Duodenal mucosa (tissue), 2 donors: ENCODE measurements at regions not wholly inside any gene's neighbourhood (a gene's known extent, or its start where the extent isn't known, plus 50 kb on each side); places are given as distances from the start of the nearest gene placed in this dataset.

Source experiments
- H3K27ac ChIP-seq: one replicate; pipeline ENCODE4 v1.7.0; 2013; ENCODE audit warnings: low read depth, low read length
- H3K27me3 ChIP-seq, 2 donors: one replicate each; pipeline ENCODE4 v1.7.0; 2013; ENCODE audit warnings: low read length in 2 of 2, control low read depth in 1 of 2; ENCODE audit not compliant: insufficient read depth in 2 of 2, control insufficient read depth in 1 of 2
- H3K36me3 ChIP-seq, 2 donors: one replicate each; pipeline ENCODE4 v1.7.0; 2013; ENCODE audit warnings: low read length in 2 of 2, control low read depth in 1 of 2; ENCODE audit not compliant: insufficient read depth in 2 of 2, control insufficient read depth in 1 of 2
- H3K4me1 ChIP-seq, 2 donors: one replicate each; pipeline ENCODE4 v1.7.0; 2013; ENCODE audit warnings: low read length in 2 of 2, control low read depth in 1 of 2; ENCODE audit not compliant: insufficient read depth in 2 of 2, control insufficient read depth in 1 of 2
- H3K4me3 ChIP-seq, 2 donors: one replicate each; pipeline ENCODE4 v1.7.0; 2013; ENCODE audit warnings: low read length in 2 of 2, low read depth in 1 of 2
- H3K9ac ChIP-seq, 2 donors: one replicate each; pipeline ENCODE4 v1.7.0; 2013; ENCODE audit warnings: low read length in 2 of 2, low read depth in 1 of 2
- H3K9me3 ChIP-seq, 2 donors: one replicate each; pipeline ENCODE4 v1.7.0; 2013; ENCODE audit warnings: low read length in 2 of 2, control low read depth in 1 of 2; ENCODE audit not compliant: control insufficient read depth in 1 of 2

- no peak overlapping the region for H3K27ac ChIP-seq
- no peaks in the 10 kb centered on the region for H3K4me1 ChIP-seq
- H3K36me3 ChIP-seq: no peaks in the 10 kb centered on the region
- no peak overlapping the region for H3K9ac ChIP-seq
- no peaks in the 10 kb centered on the region for H3K27me3 ChIP-seq
- no peak overlapping the region for H3K4me3 ChIP-seq
- no peaks in the 10 kb centered on the region for H3K9me3 ChIP-seq
Measured at GRCh38 chr6:151699719-151700118, 107.8 kb upstream of the ESR1 start.

- no peak overlapping the region for H3K27ac ChIP-seq
Measured at GRCh38 chr6:151701911-151702562, 105.4 kb upstream of the ESR1 start.

GRCh38 chr6:151702851-151703658 is 104.4 kb upstream of the ESR1 start:
- no peak overlapping the region for H3K4me3 ChIP-seq
- H3K4me1 ChIP-seq: no peaks in the 10 kb centered on the region
- H3K36me3 ChIP-seq: no peaks in the 10 kb centered on the region
- H3K27ac ChIP-seq: no peak overlapping the region
- H3K9me3 ChIP-seq: no peaks in the 10 kb centered on the region
- H3K9ac ChIP-seq: no peak overlapping the region
- no peaks in the 10 kb centered on the region for H3K27me3 ChIP-seq

More at GRCh38 chr6:151701911-151702562, 105.4 kb upstream of the ESR1 start:
- Histone ChIP-seq H3K4me3 (no peak overlapping the region), H3K36me3 (no peaks in the 10 kb centered on the region), H3K9me3 (no peaks in the 10 kb centered on the region), H3K27me3 (no peaks in the 10 kb centered on the region), H3K9ac (no peak overlapping the region), H3K4me1 (no peaks in the 10 kb centered on the region)

GRCh38 chr6:151704383-151704782 is 103.1 kb upstream of the ESR1 start:
- Histone ChIP-seq H3K27ac (no peak overlapping the region), H3K36me3 (no peaks in the 10 kb centered on the region), H3K4me3 (no peak overlapping the region), H3K9ac (no peak overlapping the region), H3K9me3 (no peaks in the 10 kb centered on the region), H3K27me3 (no peaks in the 10 kb centered on the region), H3K4me1 (no peaks in the 10 kb centered on the region)

GRCh38 chr6:151705993-151706733 is 101.3 kb upstream of the ESR1 start:
- no peaks in the 10 kb centered on the region for H3K27me3 ChIP-seq
- H3K4me3 ChIP-seq: no peak overlapping the region
- no peak overlapping the region for H3K27ac ChIP-seq
- H3K4me1 ChIP-seq: no peaks in the 10 kb centered on the region
- no peaks in the 10 kb centered on the region for H3K36me3 ChIP-seq
- H3K9me3 ChIP-seq: no peaks in the 10 kb centered on the region
- H3K9ac ChIP-seq: no peak overlapping the region

DNA sequence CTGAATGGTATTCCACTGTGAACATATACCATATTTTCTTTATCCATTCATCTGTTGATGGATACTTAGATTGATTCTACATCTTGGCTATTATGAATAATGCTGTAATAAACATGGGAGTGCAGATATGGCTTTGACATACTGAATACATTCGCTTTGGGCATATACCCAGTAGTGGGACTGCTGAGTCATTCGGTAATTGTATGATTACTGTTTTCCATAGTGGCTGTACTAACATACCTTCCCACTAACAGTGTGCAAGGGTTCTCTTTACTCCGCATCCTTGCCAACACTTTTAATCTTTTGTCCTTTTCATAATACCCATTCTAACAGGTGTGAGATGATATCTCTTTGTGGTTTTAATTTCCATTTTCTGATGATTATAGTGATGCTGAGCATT is 98.2 kb upstream of the ESR1 start:
- Histone ChIP-seq H3K9ac (no peak overlapping the region), H3K36me3 (no peaks in the 10 kb centered on the region), H3K27ac (no peak overlapping the region), H3K4me1 (no peaks in the 10 kb centered on the region), H3K9me3 (no peaks in the 10 kb centered on the region), H3K27me3 (no peaks in the 10 kb centered on the region), H3K4me3 (no peak overlapping the region)

DNA sequence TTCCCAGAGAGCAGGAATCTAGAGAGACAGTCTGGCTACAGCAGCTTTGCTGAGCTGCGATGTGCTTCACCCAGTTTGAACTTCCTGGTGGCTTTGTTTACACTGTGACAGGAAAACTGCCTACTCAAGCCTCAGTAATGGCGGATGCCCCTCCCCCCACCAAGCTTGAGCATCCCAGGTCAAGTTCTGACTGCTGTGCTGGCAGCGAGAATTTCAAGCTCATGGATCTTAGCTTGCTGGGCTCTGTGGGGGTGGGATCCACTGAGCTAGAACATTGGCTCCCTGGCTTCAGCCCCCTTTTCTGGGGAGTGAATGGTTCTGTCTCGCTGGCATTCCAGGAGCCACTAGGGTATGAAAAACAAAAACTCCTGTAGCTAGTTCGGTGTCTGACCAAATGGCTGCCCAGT is 91.0 kb upstream of the ESR1 start:
- Histone ChIP-seq H3K9ac (no peak overlapping the region), H3K36me3 (no peaks in the 10 kb centered on the region), H3K27me3 (no peaks in the 10 kb centered on the region), H3K4me3 (no peak overlapping the region), H3K9me3 (no peaks in the 10 kb centered on the region), H3K4me1 (no peaks in the 10 kb centered on the region), H3K27ac (no peak overlapping the region)

GRCh38 chr6:151719070-151719469 is 88.4 kb upstream of the ESR1 start:
- H3K36me3 ChIP-seq: no peaks in the 10 kb centered on the region

GRCh38 chr6:151721146-151721545 is 86.3 kb upstream of the ESR1 start:
- no peaks in the 10 kb centered on the region for H3K36me3 ChIP-seq
- no peak overlapping the region for H3K9ac ChIP-seq
- H3K4me3 ChIP-seq: no peak overlapping the region
- no peaks in the 10 kb centered on the region for H3K9me3 ChIP-seq
- H3K27ac ChIP-seq: no peak overlapping the region
- no peaks in the 10 kb centered on the region for H3K27me3 ChIP-seq
- no peaks in the 10 kb centered on the region for H3K4me1 ChIP-seq

More at GRCh38 chr6:151719070-151719469, 88.4 kb upstream of the ESR1 start:
- no peak overlapping the region for H3K4me3 ChIP-seq
- no peak overlapping the region for H3K27ac ChIP-seq
- H3K4me1 ChIP-seq: no peaks in the 10 kb centered on the region
- no peak overlapping the region for H3K9ac ChIP-seq
- no peaks in the 10 kb centered on the region for H3K9me3 ChIP-seq
- H3K27me3 ChIP-seq: no peaks in the 10 kb centered on the region

- H3K4me1 ChIP-seq: no peaks in the 10 kb centered on the region
- H3K27me3 ChIP-seq: no peaks in the 10 kb centered on the region
- H3K4me3 ChIP-seq: no peak overlapping the region
- H3K9ac ChIP-seq: no peak overlapping the region
- no peak overlapping the region for H3K27ac ChIP-seq
- H3K36me3 ChIP-seq: no peaks in the 10 kb centered on the region
- H3K9me3 ChIP-seq: no peaks in the 10 kb centered on the region
Measured at GRCh38 chr6:151721671-151722070, 85.8 kb upstream of the ESR1 start.
